ENCODE measurements at regions not wholly inside any gene's neighbourhood (a gene's known extent, or its start where the extent isn't known, plus 50 kb on each side); places are given as distances from the start of the nearest gene placed in this dataset.

DNA sequence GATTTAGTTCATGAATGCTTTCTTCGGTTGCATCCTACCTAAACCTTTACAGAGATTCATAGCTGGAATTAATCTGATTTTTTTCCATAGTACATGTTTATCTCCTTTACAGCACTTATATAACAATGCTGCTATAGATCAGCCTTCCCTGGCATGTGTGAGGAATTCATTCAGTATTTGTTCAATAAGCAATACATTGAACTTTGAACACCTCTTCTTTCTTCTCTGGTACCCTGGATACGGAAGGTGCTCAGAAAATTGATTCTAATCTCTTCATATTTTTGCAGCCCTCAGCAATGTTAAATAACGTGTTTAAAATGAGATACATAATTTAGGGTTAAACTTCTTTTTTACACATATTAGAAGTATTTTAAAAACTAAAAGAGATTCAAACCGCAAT, 467.4 kb downstream of the TRIML1 start:
- TF ChIP-seq, protein P1, sequence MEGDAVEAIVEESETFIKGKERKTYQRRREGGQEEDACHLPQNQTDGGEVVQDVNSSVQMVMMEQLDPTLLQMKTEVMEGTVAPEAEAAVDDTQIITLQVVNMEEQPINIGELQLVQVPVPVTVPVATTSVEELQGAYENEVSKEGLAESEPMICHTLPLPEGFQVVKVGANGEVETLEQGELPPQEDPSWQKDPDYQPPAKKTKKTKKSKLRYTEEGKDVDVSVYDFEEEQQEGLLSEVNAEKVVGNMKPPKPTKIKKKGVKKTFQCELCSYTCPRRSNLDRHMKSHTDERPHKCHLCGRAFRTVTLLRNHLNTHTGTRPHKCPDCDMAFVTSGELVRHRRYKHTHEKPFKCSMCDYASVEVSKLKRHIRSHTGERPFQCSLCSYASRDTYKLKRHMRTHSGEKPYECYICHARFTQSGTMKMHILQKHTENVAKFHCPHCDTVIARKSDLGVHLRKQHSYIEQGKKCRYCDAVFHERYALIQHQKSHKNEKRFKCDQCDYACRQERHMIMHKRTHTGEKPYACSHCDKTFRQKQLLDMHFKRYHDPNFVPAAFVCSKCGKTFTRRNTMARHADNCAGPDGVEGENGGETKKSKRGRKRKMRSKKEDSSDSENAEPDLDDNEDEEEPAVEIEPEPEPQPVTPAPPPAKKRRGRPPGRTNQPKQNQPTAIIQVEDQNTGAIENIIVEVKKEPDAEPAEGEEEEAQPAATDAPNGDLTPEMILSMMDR (IDR thresholded peaks at IDR 0.05; ENCODE audit: insufficient read depth, low read depth, low read length): no peak
- no peak for DNase-seq (ENCODE audit: low read depth)
- no peak overlapping the region for H3K4me3 ChIP-seq (ENCODE audit: low read depth, low read length)

DNA sequence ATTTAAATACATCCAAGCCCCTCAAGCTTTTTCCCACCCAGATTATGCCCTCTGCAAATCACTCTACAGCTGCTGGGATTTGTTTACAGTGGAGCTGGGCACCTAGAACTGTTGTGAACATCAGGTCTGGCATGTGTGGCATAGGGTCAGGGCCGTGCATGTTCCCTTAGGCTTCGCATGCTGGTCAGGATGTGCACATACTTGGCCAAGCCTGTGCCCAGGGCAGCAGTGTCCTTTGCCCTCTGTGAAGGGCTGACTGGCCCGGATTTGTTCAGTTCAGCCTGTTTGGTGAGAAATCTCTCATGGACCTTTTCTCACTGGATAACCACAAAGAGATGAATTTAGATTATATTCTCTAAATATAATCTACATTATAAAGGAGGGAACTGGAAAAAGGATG, 471.9 kb downstream of the TRIML1 start:
- DNase-seq (ENCODE audit: low read depth): no peak
- no peak overlapping the region for H3K4me3 ChIP-seq (ENCODE audit: low read depth, low read length)
- TF ChIP-seq, protein P1 (IDR thresholded peaks at IDR 0.05; ENCODE audit: insufficient read depth, low read depth, low read length): no peak

GRCh38 chr4:188612659-188613058, 473.4 kb downstream of the TRIML1 start:
- TF ChIP-seq, protein P1 (IDR thresholded peaks at IDR 0.05; ENCODE audit: insufficient read depth, low read depth, low read length): no peak
- no peak overlapping the region for H3K4me3 ChIP-seq (ENCODE audit: low read depth, low read length)
- DNase-seq (ENCODE audit: low read depth): no peak

DNA sequence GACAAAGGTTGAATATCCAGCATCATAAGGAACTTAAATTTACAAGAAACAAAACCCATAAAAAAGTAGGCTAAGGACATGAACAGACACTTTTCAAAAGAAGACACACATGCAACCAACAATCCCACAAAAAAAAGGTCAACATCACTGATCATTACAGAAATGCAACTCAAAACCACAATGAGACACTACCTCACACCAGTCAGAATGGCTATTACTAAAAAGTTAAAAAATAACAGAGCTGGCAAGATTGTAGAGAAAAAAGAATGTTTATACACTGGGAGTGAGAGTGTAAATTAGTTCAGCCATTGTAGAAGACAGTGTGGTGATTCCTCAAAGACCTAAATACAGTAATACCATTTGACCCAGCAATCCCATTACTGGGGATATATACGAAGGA, 474.7 kb downstream of the TRIML1 start:
- H3K4me3 ChIP-seq (ENCODE audit: low read depth, low read length): no peak overlapping the region
- TF ChIP-seq, protein P1 (IDR thresholded peaks at IDR 0.05; ENCODE audit: insufficient read depth, low read depth, low read length): no peak
- DNase-seq (ENCODE audit: low read depth): no peak

DNA sequence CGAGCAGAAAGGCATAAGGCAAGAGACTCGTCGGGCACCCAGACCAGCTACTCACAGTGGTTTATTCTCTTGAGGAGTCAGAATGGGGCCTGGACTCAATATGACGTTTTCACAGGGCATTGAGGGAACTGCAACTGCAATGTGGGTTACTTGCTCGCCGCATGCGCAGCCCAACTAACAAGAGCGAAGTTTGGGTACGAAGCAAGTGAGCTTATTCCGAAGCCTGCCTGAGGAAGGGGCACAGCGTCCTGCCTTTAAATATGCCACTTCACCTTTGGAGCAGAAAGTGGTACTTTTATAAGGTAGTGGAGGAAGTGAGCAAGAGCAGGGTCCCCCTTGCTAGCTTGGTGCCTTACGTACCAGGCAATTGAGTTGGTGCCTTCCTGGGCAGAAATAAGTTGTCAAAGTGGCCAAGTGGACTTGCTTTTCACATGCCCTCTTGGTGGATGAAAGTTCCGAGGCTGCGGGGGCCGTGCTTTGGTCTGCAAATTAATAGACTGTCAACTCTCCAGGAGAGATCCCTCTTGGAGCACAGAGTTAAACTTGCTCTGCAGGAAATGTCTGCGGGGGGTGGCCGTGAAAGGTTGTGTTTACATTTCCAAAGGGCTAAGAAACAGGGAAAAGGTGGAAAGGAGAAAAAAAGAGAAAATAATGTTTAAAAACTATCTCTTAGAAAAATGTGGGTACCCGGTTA, 480.4 kb downstream of the TRIML1 start:
- H3K4me3 ChIP-seq (ENCODE audit: low read depth, low read length): no peak overlapping the region
- no peak for DNase-seq (ENCODE audit: low read depth)
- TF ChIP-seq, protein P1 (IDR thresholded peaks at IDR 0.05; ENCODE audit: insufficient read depth, low read depth, low read length): no peak

DNA sequence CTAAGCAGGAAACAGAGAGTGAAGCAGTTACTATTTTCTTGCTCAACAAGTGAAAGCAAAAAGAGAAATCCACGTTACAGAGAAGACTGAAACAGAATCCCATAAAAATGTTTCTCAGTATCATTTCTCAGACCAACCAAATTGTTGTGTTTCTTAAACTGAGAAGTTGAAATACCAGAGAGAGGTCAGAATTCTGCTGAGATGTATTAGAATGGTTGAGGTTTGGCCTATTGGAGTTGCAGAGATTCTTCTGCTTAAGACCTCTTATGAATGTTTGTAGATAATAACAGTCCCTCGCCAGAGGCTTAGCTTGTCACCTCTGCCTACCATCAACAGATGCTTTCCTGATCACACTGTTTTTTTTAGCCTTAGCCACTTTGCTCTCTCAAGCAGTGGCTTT, 481.4 kb downstream of the TRIML1 start:
- H3K4me3 ChIP-seq (ENCODE audit: low read depth, low read length): no peak overlapping the region
- no peak for DNase-seq (ENCODE audit: low read depth)
- TF ChIP-seq, protein P1 (IDR thresholded peaks at IDR 0.05; ENCODE audit: insufficient read depth, low read depth, low read length): no peak

DNA sequence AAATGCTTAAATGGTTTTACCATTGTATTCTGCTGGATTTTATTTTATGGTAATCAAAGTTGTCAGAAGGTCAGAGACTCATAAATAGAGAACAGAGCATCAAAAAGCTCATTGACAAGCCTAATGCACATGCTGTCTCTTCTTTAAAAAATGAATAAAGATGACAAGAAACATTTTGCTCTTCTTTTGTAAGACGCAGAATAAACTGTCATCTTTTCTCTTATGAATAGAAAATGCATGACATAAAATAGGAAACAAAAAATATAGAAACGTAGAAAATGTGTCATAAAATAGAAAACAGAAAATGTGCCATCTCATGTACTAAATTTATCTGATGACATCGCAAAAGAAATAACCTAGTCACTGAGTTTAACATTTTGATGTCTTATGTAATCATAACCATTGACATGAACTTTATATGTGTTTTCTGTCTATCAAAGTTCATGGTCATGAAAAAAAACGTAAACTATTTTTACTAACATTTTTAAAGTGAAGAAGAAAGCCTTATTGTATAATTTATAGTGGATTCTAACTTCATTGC, 484.1 kb downstream of the TRIML1 start:
- no peak overlapping the region for H3K4me3 ChIP-seq (ENCODE audit: low read depth, low read length)
- TF ChIP-seq, protein P1 (IDR thresholded peaks at IDR 0.05; ENCODE audit: insufficient read depth, low read depth, low read length): no peak
- no peak for DNase-seq (ENCODE audit: low read depth)
